ENCODE measurements at regions not wholly inside any gene's neighbourhood (a gene's known extent, or its start where the extent isn't known, plus 50 kb on each side); places are given as distances from the start of the nearest gene placed in this dataset.
"Not testable (repeated sequence)": the region's sequence is repeated elsewhere in the genome, so short reads cannot be mapped to it uniquely, and the experiment has no call there.

DNA sequence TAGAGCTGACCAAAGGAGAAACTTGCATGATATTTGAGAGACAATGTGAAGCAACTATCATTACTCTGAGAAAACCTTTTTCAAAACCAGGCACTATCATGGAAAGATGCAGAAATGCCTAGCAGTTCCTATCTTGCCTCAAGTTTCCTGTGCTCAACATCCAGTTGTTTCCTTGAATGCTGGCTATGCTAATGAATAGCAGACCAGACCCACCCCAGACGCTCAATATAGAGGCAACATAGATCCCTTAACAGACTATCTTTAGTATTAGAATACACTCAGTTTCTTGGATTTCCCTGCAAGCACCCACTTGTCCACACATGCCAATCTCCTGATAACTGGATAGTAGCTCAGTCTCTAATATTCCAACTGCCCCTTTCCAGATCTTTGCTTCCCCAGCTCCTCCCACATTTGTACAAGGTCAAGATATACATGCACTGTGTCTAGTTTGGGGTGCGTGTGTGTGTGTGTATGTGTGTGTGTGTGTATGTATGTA lies 93.3 kb upstream of the PCSK5 start:
- FAIRE-seq: no peak

DNA sequence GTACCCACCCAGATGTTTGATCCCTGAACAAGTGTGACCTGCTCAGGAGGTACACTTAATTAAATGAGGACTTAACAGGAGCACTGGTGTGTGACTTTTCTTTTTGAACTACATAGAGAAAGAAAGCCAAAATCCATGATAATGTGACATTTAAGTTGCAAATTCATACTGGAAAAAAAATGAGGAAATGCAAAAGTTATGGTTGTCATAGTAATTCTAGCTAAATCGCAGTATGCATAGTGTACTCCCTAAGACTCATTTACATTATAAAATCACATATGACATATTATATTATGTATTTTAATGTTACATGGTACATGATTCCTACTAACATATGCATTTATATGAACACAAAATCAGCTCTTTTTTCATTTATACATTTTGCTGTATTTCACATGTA lies 92.0 kb upstream of the PCSK5 start:
- no peak for FAIRE-seq

DNA sequence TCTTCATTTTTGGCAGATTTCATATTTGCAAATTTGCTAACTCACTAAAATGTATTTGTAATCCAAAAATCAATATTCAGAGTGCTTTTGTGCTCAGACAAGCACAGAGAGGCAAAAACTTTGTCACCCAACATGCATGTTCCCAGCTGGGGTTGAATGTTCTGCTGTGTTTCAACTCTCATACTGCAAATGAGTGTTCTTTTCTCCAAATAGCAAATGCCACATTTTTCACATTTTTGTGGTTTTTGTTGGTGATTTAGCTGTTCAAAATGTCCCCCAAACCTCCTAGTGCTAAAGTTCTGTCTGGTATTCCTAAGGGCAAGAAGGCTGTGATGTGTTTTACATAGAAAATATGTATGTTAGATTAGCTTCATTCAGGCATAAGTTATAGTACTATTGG lies 87.3 kb upstream of the PCSK5 start:
- no peak for FAIRE-seq

DNA sequence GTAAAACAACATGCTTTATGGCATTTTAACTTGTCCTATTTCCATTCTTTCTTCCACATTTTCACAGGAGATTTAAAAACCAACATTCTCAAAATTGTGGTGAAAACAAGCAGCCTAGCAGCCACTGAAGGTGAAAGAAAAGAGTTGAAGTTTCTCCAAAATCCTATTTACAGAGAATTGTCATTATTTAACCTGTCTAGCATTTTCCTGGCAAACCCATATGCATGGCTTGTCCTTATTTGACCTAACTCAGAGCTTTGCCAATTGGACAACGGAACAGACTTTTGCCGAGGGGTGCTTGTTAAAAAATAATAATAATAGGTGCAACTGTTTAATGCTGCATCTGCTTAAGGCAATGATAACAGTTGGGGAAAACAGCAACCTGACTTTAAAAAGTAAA lies 80.4 kb upstream of the PCSK5 start:
- no peak for FAIRE-seq

DNA sequence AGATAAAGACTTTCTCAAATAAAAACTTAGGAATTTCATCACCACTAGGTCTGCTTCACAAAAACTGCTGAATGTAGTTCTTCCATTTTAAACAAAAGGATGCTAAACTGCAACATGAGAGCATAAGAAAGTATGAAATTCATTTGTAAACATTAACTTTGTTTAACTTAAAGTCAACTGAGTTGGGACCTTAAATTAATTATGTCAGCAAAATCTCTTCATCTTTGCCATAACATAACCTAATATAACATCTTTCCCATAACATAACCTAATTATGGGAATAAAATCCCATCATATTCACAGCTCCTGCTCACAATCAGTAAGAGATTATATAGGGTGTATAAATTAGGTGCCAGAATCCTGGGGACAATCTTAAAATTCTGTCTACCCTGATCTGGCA lies 78.8 kb upstream of the PCSK5 start:
- FAIRE-seq: no peak

DNA sequence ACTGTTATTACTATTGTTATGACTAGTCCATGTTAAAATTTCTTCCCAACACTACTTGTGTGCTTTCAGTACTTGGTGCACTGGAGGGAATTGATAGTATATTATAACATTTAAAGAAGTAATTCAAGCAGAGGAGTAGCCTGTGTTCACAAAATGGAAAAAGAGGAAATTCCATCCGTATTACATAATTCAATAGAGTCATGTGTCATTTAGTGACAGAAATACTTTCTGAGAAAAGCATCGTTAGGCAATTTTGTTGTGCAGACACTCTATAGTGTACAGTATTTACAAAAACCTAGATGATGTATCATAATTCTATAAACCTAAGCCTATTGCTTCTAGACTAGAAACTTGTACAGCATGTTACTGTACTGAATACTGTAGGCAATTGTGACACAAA lies 78.3 kb upstream of the PCSK5 start:
- no peak for FAIRE-seq

DNA sequence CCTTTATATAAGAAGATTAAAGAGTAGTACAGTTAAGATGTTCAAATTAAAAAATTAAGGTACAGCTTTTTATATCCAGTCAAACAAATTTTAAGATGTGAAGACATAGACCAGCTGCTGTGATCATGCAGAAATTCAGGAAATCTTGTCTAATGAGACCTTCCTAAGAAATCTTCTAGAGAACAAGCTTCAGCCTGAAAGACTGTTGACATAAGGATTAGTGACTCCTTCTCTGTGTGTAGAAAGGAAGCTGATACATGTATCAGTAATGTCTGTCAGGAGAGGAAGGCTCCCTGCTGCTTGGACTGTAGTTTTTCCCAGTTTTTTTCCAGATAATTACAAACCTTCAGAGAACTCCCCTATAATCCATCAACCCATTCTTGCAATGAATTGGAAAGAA lies 75.8 kb upstream of the PCSK5 start:
- FAIRE-seq: no peak

DNA sequence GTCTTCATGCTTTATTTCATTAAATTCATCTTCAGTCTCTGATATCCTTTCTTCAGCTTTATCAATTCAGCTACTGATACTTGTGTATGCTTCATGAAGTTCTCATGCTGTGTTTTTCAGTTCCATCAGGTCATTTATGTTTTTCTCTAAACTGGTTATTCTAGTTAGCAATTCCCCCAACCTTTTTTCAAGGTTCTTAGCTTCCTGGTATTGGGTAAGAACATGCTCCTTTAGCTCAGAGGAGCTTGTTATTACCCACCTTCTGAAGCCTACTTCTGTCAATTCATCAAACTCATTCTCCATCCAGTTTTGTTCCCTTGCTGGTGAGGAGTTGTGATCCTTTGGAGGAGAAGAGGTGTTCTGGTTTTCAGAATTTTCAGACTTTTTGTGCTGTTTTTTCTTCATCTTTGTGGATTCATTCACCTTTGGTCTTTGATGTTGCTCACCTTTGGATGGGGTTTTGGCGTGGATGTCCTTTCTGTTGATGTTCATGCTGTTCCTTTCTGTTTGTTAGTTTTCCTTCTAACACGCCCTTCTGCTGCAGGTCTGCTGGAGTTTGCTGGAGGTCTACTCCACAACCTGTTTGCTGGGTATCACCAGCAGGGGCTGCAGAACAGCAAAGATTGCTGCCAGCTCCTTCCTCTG lies 69.9 kb upstream of the PCSK5 start:
- not testable (repeated sequence) for FAIRE-seq

DNA sequence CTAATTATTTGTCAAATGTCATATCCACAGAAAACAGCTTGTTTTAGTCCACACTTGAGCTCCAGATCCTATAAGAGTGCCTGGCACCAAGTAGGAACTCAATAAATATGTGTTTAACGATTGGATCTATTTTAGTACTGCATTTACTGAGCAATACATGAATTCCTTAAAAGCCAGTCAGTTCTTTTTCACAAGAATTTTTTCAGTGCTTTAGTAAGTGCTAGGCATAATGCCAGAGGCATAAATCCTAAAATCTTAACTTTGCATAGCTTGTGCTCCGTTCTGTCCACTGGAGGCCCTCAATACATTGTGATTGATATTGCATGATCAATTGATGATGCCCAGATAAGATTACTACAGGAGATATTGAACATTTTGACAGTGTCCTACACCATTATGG lies 67.3 kb upstream of the PCSK5 start:
- FAIRE-seq: no peak

DNA sequence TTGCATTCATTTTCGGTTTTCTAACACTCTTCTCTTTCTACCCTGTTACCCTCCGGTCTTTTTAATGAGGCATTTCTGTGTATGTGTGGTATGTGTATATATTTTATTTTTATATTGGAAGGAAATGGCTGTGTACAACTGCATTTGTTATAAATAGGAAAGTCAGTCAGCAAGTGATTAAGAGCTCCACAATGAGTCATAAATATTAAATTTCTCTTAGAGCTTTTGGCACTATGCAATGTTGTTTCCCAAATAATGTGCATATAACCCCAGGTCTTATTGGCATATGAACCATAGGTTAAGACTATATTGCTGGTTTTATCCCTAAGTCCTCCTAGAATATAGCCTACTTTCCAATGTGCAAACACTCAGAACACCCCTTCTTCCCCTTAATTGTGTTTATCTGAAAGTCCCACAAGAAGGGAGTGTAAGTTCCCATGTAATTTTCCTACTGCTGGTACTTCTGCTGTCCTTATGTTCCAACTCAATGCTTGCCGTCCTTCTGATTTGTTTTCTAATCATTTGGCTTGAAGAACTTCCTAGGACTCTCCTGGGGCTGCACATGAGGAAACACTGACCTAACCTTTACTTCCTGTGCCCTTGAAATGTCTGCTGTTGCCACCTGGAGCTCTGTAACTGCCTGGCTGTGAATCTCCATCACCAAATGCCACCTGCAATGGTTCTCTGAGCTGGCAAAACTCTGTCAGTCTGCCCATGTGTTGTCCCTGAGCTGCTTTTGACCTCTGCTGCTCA lies 65.5 kb upstream of the PCSK5 start:
- FAIRE-seq: no peak

DNA sequence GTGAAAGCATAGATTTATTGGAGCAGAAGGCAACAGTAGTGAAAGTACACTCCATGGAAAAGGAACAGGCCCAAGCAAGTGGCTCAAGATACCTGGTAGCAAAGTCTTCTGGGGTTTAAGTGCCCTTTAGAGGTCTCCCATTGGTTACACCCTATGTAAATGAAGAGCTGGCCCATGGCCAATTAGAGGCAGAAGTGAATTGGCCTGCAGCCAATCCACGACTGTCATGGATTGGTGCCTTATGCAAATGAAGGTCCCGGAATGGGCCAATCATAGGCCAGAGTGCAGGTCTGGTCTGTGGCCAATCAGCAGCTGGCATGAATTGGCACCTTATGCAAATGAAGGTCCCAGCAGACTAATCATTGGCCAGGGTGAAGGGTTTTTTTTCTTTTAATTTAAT lies 64.2 kb upstream of the PCSK5 start:
- no peak for FAIRE-seq

DNA sequence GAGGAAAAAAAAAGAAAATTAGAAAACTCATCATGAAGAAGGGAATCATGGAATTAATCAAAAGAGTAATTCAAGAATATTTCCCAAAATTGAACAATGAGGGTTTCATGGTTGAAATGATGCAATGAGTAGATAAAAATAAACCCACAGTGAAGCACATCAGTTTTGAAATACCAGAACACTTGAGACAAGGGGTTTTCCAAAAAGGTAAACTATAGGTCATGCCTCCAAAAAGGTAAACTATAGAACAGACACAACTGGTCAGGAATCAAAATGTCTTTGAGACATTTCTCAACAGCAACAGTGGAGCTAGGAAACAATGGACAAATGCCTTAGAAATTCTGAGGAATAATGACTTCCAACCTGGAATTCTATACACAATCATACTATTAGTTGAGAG lies 60.2 kb upstream of the PCSK5 start:
- no peak for FAIRE-seq

DNA sequence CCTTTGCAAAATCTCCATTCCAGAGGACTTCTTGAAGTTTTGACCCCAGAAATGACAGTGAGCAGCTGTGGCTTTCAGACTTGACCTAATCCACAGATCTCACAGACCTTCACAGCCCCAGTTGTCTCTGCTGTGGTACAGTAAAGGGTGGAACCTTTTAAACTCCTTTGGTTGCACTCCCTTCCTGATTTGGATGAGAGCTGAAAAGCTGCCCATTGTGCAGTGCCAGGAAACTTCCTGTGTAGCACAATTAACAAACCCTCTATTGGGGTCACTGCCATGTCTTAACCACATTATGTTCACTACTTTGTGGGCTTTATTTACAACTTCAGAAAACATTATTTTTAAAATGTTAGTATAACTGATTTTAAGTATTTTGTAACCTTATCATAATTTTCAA lies 56.7 kb upstream of the PCSK5 start:
- FAIRE-seq: no peak

DNA sequence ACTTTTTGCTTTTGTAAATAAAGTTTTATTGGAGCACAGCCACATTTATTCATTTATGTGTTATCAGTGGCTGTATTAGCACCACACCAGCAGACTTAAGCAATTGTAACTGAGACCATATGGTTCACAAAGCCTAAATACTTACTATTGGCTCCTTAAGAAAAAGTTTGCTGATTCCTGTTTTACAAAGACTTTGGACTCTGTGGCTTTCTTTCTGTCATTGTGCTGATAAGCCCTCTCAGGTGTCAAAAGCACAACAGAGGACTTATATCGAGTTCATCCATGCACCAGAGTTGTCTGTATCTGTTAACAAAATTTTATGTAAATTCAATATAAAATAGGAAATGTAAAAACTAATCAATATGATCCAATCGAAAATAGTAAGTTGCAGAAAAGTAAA lies 55.6 kb upstream of the PCSK5 start:
- no peak for FAIRE-seq
